CD14-positive monocyte (primary cell): ENCODE measurements at regions not wholly inside any gene's neighbourhood (a gene's known extent, or its start where the extent isn't known, plus 50 kb on each side); places are given as distances from the start of the nearest gene placed in this dataset.

ENCODE experiments used
- DNase-seq, 3 donors: peaks; one replicate each; pipeline ENCODE4 v3.0.0-alpha.2; 2011 to 2022
- H2AFZ ChIP-seq: 2 replicates; pipeline ENCODE4 v1.6.0; 2012; ENCODE audit warnings: mild to moderate bottlenecking, low read depth, low read length, inconsistent platforms; ENCODE audit not compliant: insufficient read depth, poor library complexity, severe bottlenecking
- H3K27ac ChIP-seq, 2 donors: 1 replicate in 1 of 2; 2 replicates in 1 of 2; pipeline ENCODE4 v1.5.1; 2012 to 2013; ENCODE audit warnings: low read length in 2 of 2, control low read depth in 1 of 2, inconsistent platforms in 1 of 2, low read depth in 1 of 2, mild to moderate bottlenecking in 1 of 2
- H3K27me3 ChIP-seq, 2 donors: one replicate each; pipeline versions ENCODE4 v1.6.0 to v1.6.1; 2011 to 2013; ENCODE audit warnings: low read length in 2 of 2; ENCODE audit not compliant: control insufficient read depth in 2 of 2, insufficient read depth in 2 of 2
- H3K36me3 ChIP-seq, 2 donors: replicated peaks in 1 of 2; 1 replicate in 1 of 2; 2 replicates in 1 of 2; pipeline versions ENCODE4 v1.5.1 to v1.6.1; 2012 to 2013; ENCODE audit warnings: low read length in 2 of 2, control low read depth in 1 of 2, inconsistent platforms in 1 of 2, mild to moderate bottlenecking in 1 of 2; ENCODE audit not compliant: insufficient read depth in 2 of 2, control insufficient read depth in 1 of 2
- H3K4me1 ChIP-seq, 2 donors: 1 replicate in 1 of 2; 2 replicates in 1 of 2; pipeline versions ENCODE4 v1.5.1 to v1.6.1; 2012 to 2013; ENCODE audit warnings: low read length in 2 of 2, control low read depth in 1 of 2, inconsistent platforms in 1 of 2, mild to moderate bottlenecking in 1 of 2, moderate library complexity in 1 of 2; ENCODE audit not compliant: insufficient read depth in 2 of 2, control insufficient read depth in 1 of 2
- H3K4me2 ChIP-seq: replicated peaks from 2 replicates; pipeline ENCODE3; 2012; ENCODE audit warnings: low read length, moderate library complexity, mild to moderate bottlenecking; ENCODE audit not compliant: poor library complexity, severe bottlenecking; ENCODE audit errors: extremely low read depth
- H3K4me3 ChIP-seq, 3 experiments: fragments of 200-600 bp in 1 of 3; sonication (generic) in 1 of 3; replicated peaks in 1 of 3; 1 replicate in 2 of 3; 2 replicates in 1 of 3; pipeline ENCODE4 v1.5.1; 2011 to 2013; ENCODE audit warnings: low read length in 3 of 3, mild to moderate bottlenecking in 3 of 3, control low read depth in 2 of 3, low read depth in 2 of 3, inconsistent platforms in 1 of 3, moderate library complexity in 1 of 3
- H3K79me2 ChIP-seq: 2 replicates; pipeline ENCODE4 v1.6.0; 2012; ENCODE audit warnings: mild to moderate bottlenecking, control low read depth, inconsistent platforms, low read length, moderate library complexity; ENCODE audit not compliant: insufficient read depth
- H3K9ac ChIP-seq: 2 replicates; pipeline ENCODE4 v1.6.0; 2017; ENCODE audit warnings: low read length, mild to moderate bottlenecking; ENCODE audit not compliant: insufficient read depth, poor library complexity, severe bottlenecking
- H3K9me3 ChIP-seq, 2 donors: replicated peaks in 1 of 2; 1 replicate in 1 of 2; 2 replicates in 1 of 2; pipeline versions ENCODE4 v1.5.1 to v1.6.1; 2012 to 2013; ENCODE audit warnings: low read length in 2 of 2, control low read depth in 1 of 2; ENCODE audit not compliant: control insufficient read depth in 1 of 2, insufficient read depth in 1 of 2
- H4K20me1 ChIP-seq: 2 replicates; pipeline ENCODE4 v1.6.0; 2012; ENCODE audit warnings: mild to moderate bottlenecking, low read length, control low read depth, moderate library complexity; ENCODE audit not compliant: insufficient read depth
- H3K27ac Mint-ChIP-seq, 7 donors: one replicate each; pipeline ENCODE4 v1.8.0; 2020; ENCODE audit warnings: mild to moderate bottlenecking in 7 of 7, mixed read lengths in 7 of 7, moderate library complexity in 6 of 7, inconsistent platforms in 2 of 7
- H3K27me3 Mint-ChIP-seq, 3 donors: one replicate each; pipeline ENCODE4 v1.8.0; 2021 to 2022; ENCODE audit warnings: low read depth in 3 of 3, mild to moderate bottlenecking in 3 of 3, mixed read lengths in 3 of 3, moderate library complexity in 3 of 3, inconsistent platforms in 1 of 3
- H3K36me3 Mint-ChIP-seq, 2 donors: one replicate each; pipeline ENCODE4 v1.8.0; 2020; ENCODE audit warnings: mixed read lengths in 2 of 2, inconsistent platforms in 1 of 2, mild to moderate bottlenecking in 1 of 2
- H3K4me1 Mint-ChIP-seq: one replicate; pipeline ENCODE4 v1.8.0; 2020; ENCODE audit warnings: mild to moderate bottlenecking, mixed read lengths
- H3K4me3 Mint-ChIP-seq, 2 donors: one replicate each; pipeline ENCODE4 v1.8.0; 2020; ENCODE audit warnings: mild to moderate bottlenecking in 2 of 2, mixed read lengths in 2 of 2, moderate library complexity in 1 of 2
- H3K9me3 Mint-ChIP-seq, 7 donors: one replicate each; pipeline ENCODE4 v1.8.0; 2020 to 2022; ENCODE audit warnings: mixed read lengths in 7 of 7, mild to moderate bottlenecking in 6 of 7, moderate library complexity in 6 of 7, inconsistent platforms in 2 of 7
- WGBS: methylation state at CpG from one replicate; pipeline ENCODE4 v1.1.5; 2013; ENCODE audit warnings: missing lambda C conversion rate; ENCODE audit not compliant: insufficient coverage; 5-methylcytosine and 5-hydroxymethylcytosine counted together
- intact Hi-C, 2 donors: fragments of 100-400 bp; cut with micrococcal nuclease; formaldehyde crosslinking; loops; one replicate each; pipeline versions ENCODE4 v1.15.0 to v1.15.1; 2023
- TF ChIP-seq, protein P1 (sequence below): fragments of 200-600 bp; IDR thresholded peaks from one replicate; pipeline ENCODE4 v1.8.0; 2022; ENCODE audit warnings: antibody characterized with exemption, mild to moderate bottlenecking

- no peak for DNase-seq
- intact Hi-C loops: no loop called here
- TF ChIP-seq, protein P1, sequence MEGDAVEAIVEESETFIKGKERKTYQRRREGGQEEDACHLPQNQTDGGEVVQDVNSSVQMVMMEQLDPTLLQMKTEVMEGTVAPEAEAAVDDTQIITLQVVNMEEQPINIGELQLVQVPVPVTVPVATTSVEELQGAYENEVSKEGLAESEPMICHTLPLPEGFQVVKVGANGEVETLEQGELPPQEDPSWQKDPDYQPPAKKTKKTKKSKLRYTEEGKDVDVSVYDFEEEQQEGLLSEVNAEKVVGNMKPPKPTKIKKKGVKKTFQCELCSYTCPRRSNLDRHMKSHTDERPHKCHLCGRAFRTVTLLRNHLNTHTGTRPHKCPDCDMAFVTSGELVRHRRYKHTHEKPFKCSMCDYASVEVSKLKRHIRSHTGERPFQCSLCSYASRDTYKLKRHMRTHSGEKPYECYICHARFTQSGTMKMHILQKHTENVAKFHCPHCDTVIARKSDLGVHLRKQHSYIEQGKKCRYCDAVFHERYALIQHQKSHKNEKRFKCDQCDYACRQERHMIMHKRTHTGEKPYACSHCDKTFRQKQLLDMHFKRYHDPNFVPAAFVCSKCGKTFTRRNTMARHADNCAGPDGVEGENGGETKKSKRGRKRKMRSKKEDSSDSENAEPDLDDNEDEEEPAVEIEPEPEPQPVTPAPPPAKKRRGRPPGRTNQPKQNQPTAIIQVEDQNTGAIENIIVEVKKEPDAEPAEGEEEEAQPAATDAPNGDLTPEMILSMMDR: no peak
- H3K27ac ChIP-seq: no peak overlapping the region
- Mint-ChIP-seq H3K9me3 (peaks cover 0 to 3% (median 0%) of the 10 kb centered on the region in 7 donors), H3K36me3 (no peaks in the 10 kb centered on the region), H3K4me3 (no peak overlapping the region), H3K4me1 (no peaks in the 10 kb centered on the region), H3K27ac (no peak overlapping the region), H3K27me3 (peaks cover 0 to 3% (median 2%) of the 10 kb centered on the region in 3 donors)
- H3K79me2 ChIP-seq: no peaks in the 10 kb centered on the region
- H3K27me3 ChIP-seq: no peaks in the 10 kb centered on the region
- WGBS: no CpG with 5 or more reads among the region's 3 CpGs
- no peak overlapping the region for H3K4me3 ChIP-seq
- no peak overlapping the region for H2AFZ ChIP-seq
- H3K4me1 ChIP-seq: no peaks in the 10 kb centered on the region
- H3K9me3 ChIP-seq: no peaks in the 10 kb centered on the region
- H3K9ac ChIP-seq: no peak overlapping the region
- H4K20me1 ChIP-seq: no peaks in the 10 kb centered on the region
- H3K36me3 ChIP-seq: no peaks in the 10 kb centered on the region
- no peak overlapping the region for H3K4me2 ChIP-seq
Measured at GRCh38 chr14:26738571-26738970, 140.7 kb upstream of the NOVA1 start.

GRCh38 chr14:26741711-26742212, 143.9 kb upstream of the NOVA1 start:
- Histone ChIP-seq H3K27me3 (no peaks in the 10 kb centered on the region), H3K9ac (no peak overlapping the region), H4K20me1 (no peaks in the 10 kb centered on the region), H3K36me3 (no peaks in the 10 kb centered on the region), H3K79me2 (no peaks in the 10 kb centered on the region), H3K9me3 (no peaks in the 10 kb centered on the region), H3K4me1 (no peaks in the 10 kb centered on the region), H3K4me3 (no peak overlapping the region), H3K4me2 (no peak overlapping the region), H3K27ac (no peak overlapping the region), H2AFZ (no peak overlapping the region)
- H3K4me3 Mint-ChIP-seq: no peak overlapping the region
- no peaks in the 10 kb centered on the region for H3K9me3 Mint-ChIP-seq
- TF ChIP-seq, protein P1: no peak
- H3K4me1 Mint-ChIP-seq: no peaks in the 10 kb centered on the region
- intact Hi-C loops: no loop called here
- H3K36me3 Mint-ChIP-seq: no peaks in the 10 kb centered on the region
- no peak overlapping the region for H3K27ac Mint-ChIP-seq
- H3K27me3 Mint-ChIP-seq: peaks cover 0 to 3% (median 0%) of the 10 kb centered on the region in 3 donors
- no peak for DNase-seq
